ENCODE measurements at regions not wholly inside any gene's neighbourhood (a gene's known extent, or its start where the extent isn't known, plus 50 kb on each side); places are given as distances from the start of the nearest gene placed in this dataset.

DNA sequence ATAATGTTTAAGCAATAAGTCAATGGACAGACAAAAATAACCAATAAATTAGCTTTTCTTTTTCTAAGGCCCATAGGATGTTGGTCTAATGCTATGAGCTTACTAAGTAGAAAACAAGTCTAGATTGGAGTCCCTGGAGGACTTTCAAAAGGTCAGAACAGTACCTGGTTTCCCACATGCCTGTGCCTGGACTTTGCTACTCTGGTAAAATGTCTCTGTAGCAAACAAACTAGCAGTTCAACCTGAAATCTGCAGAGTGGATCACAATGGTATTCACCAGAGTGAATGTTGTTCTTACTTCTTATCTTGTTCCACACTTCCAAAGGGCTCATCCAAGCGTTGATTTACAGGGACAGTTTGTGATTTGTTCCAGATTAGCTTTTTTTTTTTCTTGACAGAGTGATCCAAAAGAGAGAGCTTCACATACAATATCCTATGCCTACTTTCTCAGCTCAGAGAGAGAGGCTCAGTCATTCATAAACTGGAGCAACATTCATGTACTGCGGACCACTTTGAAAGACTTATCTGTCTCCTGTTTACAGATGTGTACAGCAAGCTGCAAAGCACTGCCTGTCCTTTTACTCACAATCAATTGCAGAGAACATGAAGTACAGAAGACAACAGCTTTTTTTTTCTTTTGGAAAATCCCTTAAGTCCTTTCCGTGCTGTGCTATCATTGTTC lies 466.1 kb downstream of the SPATA31D1 start:
- CTCF ChIA-PET, result interaction anchor here (0.6 kb wide), 1 partner anchor 384 kb away, joined by 3 read pairs; no protein-coding TSS in a partner anchor

GRCh38 chr9:82456642-82457041 lies 468.1 kb downstream of the SPATA31D1 start:
- no peak for TF ChIP-seq ZNF157 (tag by site-specific recombination; IDR thresholded peaks at IDR 0.05)
- TF ChIP-seq ZNF335 (tag by site-specific recombination; conservative IDR thresholded peaks at IDR 0.05), result no peak
- no peak for TF ChIP-seq ZNF48 (tag by site-specific recombination; IDR thresholded peaks at IDR 0.05)
- no peak for TF ChIP-seq BCL11A (tag by site-specific recombination; IDR thresholded peaks at IDR 0.05; ENCODE audit: low read depth)
- no peak for TF ChIP-seq ZNF785 (tag by site-specific recombination; IDR thresholded peaks at IDR 0.05)
- no peak overlapping the region for H3K4me3 ChIP-seq (ENCODE audit: low read depth, low read length)
- H3K36me3 ChIP-seq (ENCODE audit: control insufficient read depth in 2 of 2, insufficient read depth in 1 of 2, low read length in 2 of 2), result no peaks in the 10 kb centered on the region
- H3K9me3 ChIP-seq (ENCODE audit: control insufficient read depth, insufficient read depth, low read depth, low read length), result no peaks in the 10 kb centered on the region
- H3K27ac ChIP-seq (ENCODE audit: extremely low read depth, low read depth, low read length), result no peak overlapping the region
- H3K4me1 ChIP-seq (ENCODE audit: control insufficient read depth, insufficient read depth, low read length), result no peaks in the 10 kb centered on the region
- CTCF ChIA-PET, result interaction anchor here (0.7 to 2.9 kb wide), 2 partner anchors 10 to 41 kb away, joined by 4 to 16 read pairs; no protein-coding TSS in a partner anchor
- POLR2A ChIA-PET, result no interaction called here

More for the DNA sequence above, 466.1 kb downstream of the SPATA31D1 start:
- Histone ChIP-seq H3K36me3 (ENCODE audit: control insufficient read depth in 2 of 2, insufficient read depth in 1 of 2, low read length in 2 of 2) (no peaks in the 10 kb centered on the region), H3K4me1 (ENCODE audit: control insufficient read depth, insufficient read depth, low read length) (no peaks in the 10 kb centered on the region), H3K27ac (ENCODE audit: extremely low read depth, low read depth, low read length) (no peak overlapping the region), H3K9me3 (ENCODE audit: control insufficient read depth, insufficient read depth, low read depth, low read length) (no peaks in the 10 kb centered on the region), H3K4me3 (ENCODE audit: low read depth, low read length) (no peak overlapping the region)
- POLR2A ChIA-PET, result no interaction called here
- TF ChIP-seq ZNF311 (tag by site-specific recombination; IDR thresholded peaks at IDR 0.05; ENCODE audit: borderline replicate concordance) (no peak), ZNF660 (tag by site-specific recombination; IDR thresholded peaks at IDR 0.05) (no peak), BCL11A (tag by site-specific recombination; IDR thresholded peaks at IDR 0.05; ENCODE audit: low read depth) (no peak), TCF7L2 (IDR thresholded peaks at IDR 0.05; ENCODE audit: borderline replicate concordance, low read depth, low read length) (no peak), ZNF10 (tag by site-specific recombination; IDR thresholded peaks at IDR 0.05) (no peak), ZNF341 (tag by site-specific recombination; IDR thresholded peaks at IDR 0.05; ENCODE audit: low read depth) (no peak), ZNF174 (tag by site-specific recombination; IDR thresholded peaks at IDR 0.05) (no peak)

DNA sequence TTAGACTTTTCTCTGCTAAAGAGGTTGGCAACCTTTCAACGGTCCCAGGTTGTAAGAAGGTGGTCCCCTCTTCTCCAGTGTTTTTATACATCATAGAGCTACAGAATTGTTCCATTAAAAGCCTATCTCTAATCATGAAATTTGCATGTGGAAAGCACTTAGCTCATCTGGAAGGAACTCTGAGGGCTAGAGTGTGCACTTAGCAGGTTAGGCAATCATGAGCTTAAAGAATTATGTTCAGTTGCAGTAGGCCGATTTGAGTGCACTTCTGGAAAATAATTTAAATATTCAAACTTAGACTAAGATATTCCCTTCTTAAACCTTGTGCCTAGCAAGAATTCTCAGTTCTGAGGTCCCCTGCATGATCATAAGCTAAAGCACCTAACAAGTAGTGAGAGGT lies 468.7 kb downstream of the SPATA31D1 start:
- ChIA-PET CTCF (interaction anchor here (0.6 to 2.9 kb wide), 2 partner anchors 10 to 823 kb away, joined by 3 to 16 read pairs; no protein-coding TSS in a partner anchor), POLR2A (interaction anchor here (0.5 kb wide), 1 partner anchor 32 kb away, joined by 3 read pairs; no protein-coding TSS in a partner anchor)
- no peaks in the 10 kb centered on the region for H3K36me3 ChIP-seq (ENCODE audit: control insufficient read depth in 2 of 2, insufficient read depth in 1 of 2, low read length in 2 of 2)
- H3K27ac ChIP-seq (ENCODE audit: extremely low read depth, low read depth, low read length), result no peak overlapping the region
- H3K4me1 ChIP-seq (ENCODE audit: control insufficient read depth, insufficient read depth, low read length), result no peaks in the 10 kb centered on the region
- H3K4me3 ChIP-seq (ENCODE audit: low read depth, low read length), result no peak overlapping the region
- no peaks in the 10 kb centered on the region for H3K9me3 ChIP-seq (ENCODE audit: control insufficient read depth, insufficient read depth, low read depth, low read length)
- no peak for TF ChIP-seq ZBTB44 (tag by site-specific recombination; IDR thresholded peaks at IDR 0.05)
- TF ChIP-seq ZBTB10 (tag by site-specific recombination; IDR thresholded peaks at IDR 0.05), result no peak
- TF ChIP-seq ZNF621 (tag by site-specific recombination; IDR thresholded peaks at IDR 0.05), result no peak
- no peak for TF ChIP-seq SP3 (tag by site-specific recombination; IDR thresholded peaks at IDR 0.05)
- no peak for TF ChIP-seq PRDM1 (tag by site-specific recombination; IDR thresholded peaks at IDR 0.05)
- TF ChIP-seq, protein P1, sequence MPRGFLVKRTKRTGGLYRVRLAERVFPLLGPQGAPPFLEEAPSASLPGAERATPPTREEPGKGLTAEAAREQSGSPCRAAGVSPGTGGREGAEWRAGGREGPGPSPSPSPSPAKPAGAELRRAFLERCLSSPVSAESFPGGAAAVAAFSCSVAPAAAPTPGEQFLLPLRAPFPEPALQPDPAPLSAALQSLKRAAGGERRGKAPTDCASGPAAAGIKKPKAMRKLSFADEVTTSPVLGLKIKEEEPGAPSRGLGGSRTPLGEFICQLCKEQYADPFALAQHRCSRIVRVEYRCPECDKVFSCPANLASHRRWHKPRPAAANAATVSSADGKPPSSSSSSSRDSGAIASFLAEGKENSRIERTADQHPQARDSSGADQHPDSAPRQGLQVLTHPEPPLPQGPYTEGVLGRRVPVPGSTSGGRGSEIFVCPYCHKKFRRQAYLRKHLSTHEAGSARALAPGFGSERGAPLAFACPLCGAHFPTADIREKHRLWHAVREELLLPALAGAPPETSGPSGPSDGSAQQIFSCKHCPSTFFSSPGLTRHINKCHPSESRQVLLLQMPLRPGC (tag by site-specific recombination; IDR thresholded peaks at IDR 0.05), result no peak
- TF ChIP-seq, protein P2, sequence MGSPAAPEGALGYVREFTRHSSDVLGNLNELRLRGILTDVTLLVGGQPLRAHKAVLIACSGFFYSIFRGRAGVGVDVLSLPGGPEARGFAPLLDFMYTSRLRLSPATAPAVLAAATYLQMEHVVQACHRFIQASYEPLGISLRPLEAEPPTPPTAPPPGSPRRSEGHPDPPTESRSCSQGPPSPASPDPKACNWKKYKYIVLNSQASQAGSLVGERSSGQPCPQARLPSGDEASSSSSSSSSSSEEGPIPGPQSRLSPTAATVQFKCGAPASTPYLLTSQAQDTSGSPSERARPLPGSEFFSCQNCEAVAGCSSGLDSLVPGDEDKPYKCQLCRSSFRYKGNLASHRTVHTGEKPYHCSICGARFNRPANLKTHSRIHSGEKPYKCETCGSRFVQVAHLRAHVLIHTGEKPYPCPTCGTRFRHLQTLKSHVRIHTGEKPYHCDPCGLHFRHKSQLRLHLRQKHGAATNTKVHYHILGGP (tag by site-specific recombination; IDR thresholded peaks at IDR 0.05), result no peak
- no peak for TF ChIP-seq ZFHX2 (tag by site-specific recombination; conservative IDR thresholded peaks at IDR 0.05)
- TF ChIP-seq YY2 (tag by site-specific recombination; IDR thresholded peaks at IDR 0.05), result no peak
- no peak for TF ChIP-seq BCL11B (tag by site-specific recombination; IDR thresholded peaks at IDR 0.05; ENCODE audit: low read depth)
- TF ChIP-seq ZNF664 (tag by site-specific recombination; IDR thresholded peaks at IDR 0.05), result no peak
- no peak for TF ChIP-seq SETDB1 (IDR thresholded peaks at IDR 0.05; ENCODE audit: insufficient read length, low read length)
- no peak for TF ChIP-seq ZNF623 (tag by site-specific recombination; IDR thresholded peaks at IDR 0.05)
- TF ChIP-seq ZFP69B (tag by site-specific recombination; IDR thresholded peaks at IDR 0.05), result no peak
